Fibroblast of lung (primary cell): ENCODE measurements at regions not wholly inside any gene's neighbourhood (a gene's known extent, or its start where the extent isn't known, plus 50 kb on each side); places are given as distances from the start of the nearest gene placed in this dataset.
"Not testable (repeated sequence)": the region's sequence is repeated elsewhere in the genome, so short reads cannot be mapped to it uniquely, and the experiment has no call there.

Source experiments
- DNase-seq, 2 donors: peaks; one replicate each; pipeline versions ENCODE4 v3.0.0 to v3.0.0-alpha.2; 2010; ENCODE audit warnings: low read depth in 2 of 2
- H2AFZ ChIP-seq: 2 replicates; pipeline ENCODE4 v1.5.1; 2012; ENCODE audit warnings: low read length, control low read depth, inconsistent platforms
- H3K27ac ChIP-seq: 2 replicates; pipeline ENCODE4 v1.5.1; 2011; ENCODE audit warnings: low read length, control low read depth; ENCODE audit not compliant: insufficient read depth
- H3K27me3 ChIP-seq: 2 replicates; pipeline ENCODE4 v1.5.1; 2011; ENCODE audit warnings: mild to moderate bottlenecking, low read length; ENCODE audit not compliant: control insufficient read depth, insufficient read depth
- H3K36me3 ChIP-seq: 2 replicates; pipeline ENCODE4 v1.5.1; 2011; ENCODE audit warnings: low read length; ENCODE audit not compliant: control insufficient read depth, insufficient read depth
- H3K4me1 ChIP-seq: 2 replicates; pipeline ENCODE4 v1.5.1; 2011; ENCODE audit warnings: low read length; ENCODE audit not compliant: control insufficient read depth, insufficient read depth; ENCODE audit errors: extremely low read depth
- H3K4me2 ChIP-seq: 2 replicates; pipeline ENCODE4 v1.5.1; 2011; ENCODE audit warnings: low read length, control low read depth; ENCODE audit not compliant: insufficient read depth; ENCODE audit errors: extremely low read depth
- H3K4me3 ChIP-seq, 4 experiments: fragments of 200-600 bp in 1 of 4; sonication (generic) in 1 of 4; replicated peaks in 1 of 4; 2 replicates each; pipeline ENCODE4 v1.5.1; 2011 to 2016; ENCODE audit warnings: low read length in 4 of 4, low read depth in 3 of 4, mild to moderate bottlenecking in 3 of 4, control low read depth in 2 of 4, inconsistent platforms in 1 of 4, mixed read lengths in 1 of 4; ENCODE audit not compliant: insufficient read depth in 1 of 4; ENCODE audit errors: control extremely low read depth in 1 of 4
- H3K79me2 ChIP-seq: 2 replicates; pipeline ENCODE4 v1.5.1; 2012; ENCODE audit warnings: mild to moderate bottlenecking, low read length, inconsistent platforms; ENCODE audit not compliant: control insufficient read depth, insufficient read depth
- H3K9ac ChIP-seq: 2 replicates; pipeline ENCODE4 v1.5.1; 2011; ENCODE audit warnings: mild to moderate bottlenecking, low read length, control low read depth; ENCODE audit not compliant: insufficient read depth
- H3K9me3 ChIP-seq: 2 replicates; pipeline ENCODE4 v1.5.1; 2012; ENCODE audit warnings: low read depth, low read length; ENCODE audit not compliant: control insufficient read depth, insufficient read depth
- H4K20me1 ChIP-seq: 2 replicates; pipeline ENCODE4 v1.5.1; 2011; ENCODE audit warnings: low read length; ENCODE audit not compliant: control insufficient read depth, insufficient read depth; ENCODE audit errors: extremely low read depth
- CTCF ChIP-seq, 2 donors: IDR thresholded peaks in 1 of 2; conservative IDR thresholded peaks in 1 of 2; 1 replicate in 1 of 2; 2 replicates in 1 of 2; pipeline ENCODE4 v1.5.1; 2011 to 2012; ENCODE audit warnings: low read length in 2 of 2, control low read depth in 1 of 2, inconsistent platforms in 1 of 2, low read depth in 1 of 2, mild to moderate bottlenecking in 1 of 2
- EZH2 ChIP-seq: IDR thresholded peaks from 2 replicates; pipeline ENCODE4 v1.5.1; 2012; ENCODE audit warnings: low read length, control low read depth, mild to moderate bottlenecking; ENCODE audit errors: missing control alignments

- no peak overlapping the region for H3K4me3 ChIP-seq
- H4K20me1 ChIP-seq, result no peaks in the 10 kb centered on the region
- H3K27me3 ChIP-seq, result no peaks in the 10 kb centered on the region
- no peaks in the 10 kb centered on the region for H3K36me3 ChIP-seq
- DNase-seq, result no peak
- H3K9me3 ChIP-seq, result no peaks in the 10 kb centered on the region
- TF ChIP-seq EZH2, result no peak
- TF ChIP-seq CTCF (conservative IDR thresholded peaks at IDR 0.05 in 1 of 2, IDR thresholded peaks at IDR 0.05 in 1 of 2; ENCODE audit: low read depth in 1 of 2, low read length in 2 of 2), result no peak
- no peaks in the 10 kb centered on the region for H3K79me2 ChIP-seq
- H2AFZ ChIP-seq, result no peak overlapping the region
- no peaks in the 10 kb centered on the region for H3K4me1 ChIP-seq
- no peak overlapping the region for H3K27ac ChIP-seq
- H3K9ac ChIP-seq, result no peak overlapping the region
- H3K4me2 ChIP-seq, result no peak overlapping the region
Measured at GRCh38 chr13:111061358-111062045, 53.6 kb upstream of the ARHGEF7 start.

GRCh38 chr13:111060237-111060919 lies 54.7 kb upstream of the ARHGEF7 start:
- no peak for DNase-seq
- H3K27ac ChIP-seq, result no peak overlapping the region
- no peak overlapping the region for H3K4me2 ChIP-seq
- H3K9ac ChIP-seq, result no peak overlapping the region
- no peak overlapping the region for H3K4me3 ChIP-seq
- no peaks in the 10 kb centered on the region for H3K9me3 ChIP-seq
- H2AFZ ChIP-seq, result no peak overlapping the region
- TF ChIP-seq CTCF (conservative IDR thresholded peaks at IDR 0.05 in 1 of 2, IDR thresholded peaks at IDR 0.05 in 1 of 2; ENCODE audit: low read depth in 1 of 2, low read length in 2 of 2) (no peak), EZH2 (no peak)
- no peaks in the 10 kb centered on the region for H4K20me1 ChIP-seq
- no peaks in the 10 kb centered on the region for H3K4me1 ChIP-seq
- H3K27me3 ChIP-seq, result no peaks in the 10 kb centered on the region
- H3K36me3 ChIP-seq, result no peaks in the 10 kb centered on the region
- no peaks in the 10 kb centered on the region for H3K79me2 ChIP-seq

GRCh38 chr13:111058796-111059506 lies 56.2 kb upstream of the ARHGEF7 start:
- no peaks in the 10 kb centered on the region for H3K4me1 ChIP-seq
- H3K4me2 ChIP-seq, result no peak overlapping the region

GRCh38 chr13:111058339-111058738 lies 56.8 kb upstream of the ARHGEF7 start:
- not testable (repeated sequence) for DNase-seq, H2AFZ ChIP-seq, H3K4me2 ChIP-seq, H3K4me1 ChIP-seq, H3K9ac ChIP-seq, H3K36me3 ChIP-seq, H3K79me2 ChIP-seq, H3K27ac ChIP-seq, H3K4me3 ChIP-seq, H3K27me3 ChIP-seq, H4K20me1 ChIP-seq, H3K9me3 ChIP-seq

More at GRCh38 chr13:111058796-111059506, 56.2 kb upstream of the ARHGEF7 start:
- H3K27me3 ChIP-seq, result no peaks in the 10 kb centered on the region
- H4K20me1 ChIP-seq, result no peaks in the 10 kb centered on the region
- H3K36me3 ChIP-seq, result no peaks in the 10 kb centered on the region
- H3K9ac ChIP-seq, result no peak overlapping the region
- H2AFZ ChIP-seq, result no peak overlapping the region
- H3K4me3 ChIP-seq, result no peak overlapping the region
- no peaks in the 10 kb centered on the region for H3K9me3 ChIP-seq
- DNase-seq, result no peak
- no peaks in the 10 kb centered on the region for H3K79me2 ChIP-seq
- H3K27ac ChIP-seq, result no peak overlapping the region
- no peak for TF ChIP-seq CTCF (conservative IDR thresholded peaks at IDR 0.05 in 1 of 2, IDR thresholded peaks at IDR 0.05 in 1 of 2; ENCODE audit: low read depth in 1 of 2, low read length in 2 of 2)
- no peak for TF ChIP-seq EZH2
